Bronchial epithelial cell (primary cell): ENCODE measurements at regions not wholly inside any gene's neighbourhood (a gene's known extent, or its start where the extent isn't known, plus 50 kb on each side); places are given as distances from the start of the nearest gene placed in this dataset.

Experiments used
- DNase-seq: peaks from one replicate; pipeline ENCODE4 v3.0.0-alpha.2; 2010; ENCODE audit warnings: low read depth
- FAIRE-seq: peaks from 2 replicates; lab custom pipeline; 2011; peaks lifted over from hg19 to GRCh38; lab: Jason Lieb, UNC
- H3K27me3 ChIP-seq: 2 replicates; pipeline ENCODE4 v1.5.1; 2011; ENCODE audit warnings: low read length; ENCODE audit not compliant: control insufficient read depth, insufficient read depth
- H3K36me3 ChIP-seq: 2 replicates; pipeline ENCODE4 v1.5.1; 2011; ENCODE audit warnings: low read length; ENCODE audit not compliant: control insufficient read depth, insufficient read depth
- H3K4me3 ChIP-seq: 2 replicates; pipeline ENCODE4 v1.5.1; 2011; ENCODE audit warnings: mild to moderate bottlenecking, low read depth, low read length, control low read depth
- CTCF ChIP-seq: IDR thresholded peaks from 2 replicates; pipeline ENCODE4 v1.5.1; 2011; ENCODE audit warnings: mild to moderate bottlenecking, moderate library complexity, low read length, control low read depth, inconsistent platforms; ENCODE audit not compliant: insufficient read depth, severe bottlenecking

GRCh38 chr20:1774479-1774878 lies 116.9 kb upstream of the SIRPG start:
- no peaks in the 10 kb centered on the region for H3K27me3 ChIP-seq
- TF ChIP-seq CTCF: no peak
- no peak overlapping the region for H3K4me3 ChIP-seq
- DNase-seq (no peak), FAIRE-seq (no peak)
- no peaks in the 10 kb centered on the region for H3K36me3 ChIP-seq

- no peak for DNase-seq
- H3K4me3 ChIP-seq: no peak overlapping the region
- H3K36me3 ChIP-seq: no peaks in the 10 kb centered on the region
- no peak for TF ChIP-seq CTCF
- FAIRE-seq: no peak
- no peaks in the 10 kb centered on the region for H3K27me3 ChIP-seq
These were observed 116.2 kb upstream of the SIRPG start for GRCh38 chr20:1773816-1774215.

- FAIRE-seq: no peak
- Histone ChIP-seq H3K36me3 (no peaks in the 10 kb centered on the region), H3K4me3 (no peak overlapping the region), H3K27me3 (no peaks in the 10 kb centered on the region)
- TF ChIP-seq CTCF: no peak
- no peak for DNase-seq
These were observed 111.9 kb upstream of the SIRPG start for GRCh38 chr20:1769491-1769890.

GRCh38 chr20:1766731-1767130 lies 109.2 kb upstream of the SIRPG start:
- DNase-seq: no peak
- no peak for FAIRE-seq
- H3K27me3 ChIP-seq: no peaks in the 10 kb centered on the region
- no peak for TF ChIP-seq CTCF
- no peaks in the 10 kb centered on the region for H3K36me3 ChIP-seq
- H3K4me3 ChIP-seq: no peak overlapping the region

- Histone ChIP-seq H3K27me3 (no peaks in the 10 kb centered on the region), H3K36me3 (no peaks in the 10 kb centered on the region), H3K4me3 (no peak overlapping the region)
- FAIRE-seq (no peak), DNase-seq (peak; percentile 75)
- TF ChIP-seq CTCF: peak; percentile 86
These were observed 106.8 kb upstream of the SIRPG start for GRCh38 chr20:1764136-1765033.

- Histone ChIP-seq H3K27me3 (no peaks in the 10 kb centered on the region), H3K36me3 (no peaks in the 10 kb centered on the region), H3K4me3 (no peak overlapping the region)
- FAIRE-seq: no peak
- no peak for TF ChIP-seq CTCF
- DNase-seq: no peak
These were observed 104.0 kb upstream of the SIRPG start for GRCh38 chr20:1761598-1761997.
